ENCODE measurements at regions not wholly inside any gene's neighbourhood (a gene's known extent, or its start where the extent isn't known, plus 50 kb on each side); places are given as distances from the start of the nearest gene placed in this dataset.

DNA sequence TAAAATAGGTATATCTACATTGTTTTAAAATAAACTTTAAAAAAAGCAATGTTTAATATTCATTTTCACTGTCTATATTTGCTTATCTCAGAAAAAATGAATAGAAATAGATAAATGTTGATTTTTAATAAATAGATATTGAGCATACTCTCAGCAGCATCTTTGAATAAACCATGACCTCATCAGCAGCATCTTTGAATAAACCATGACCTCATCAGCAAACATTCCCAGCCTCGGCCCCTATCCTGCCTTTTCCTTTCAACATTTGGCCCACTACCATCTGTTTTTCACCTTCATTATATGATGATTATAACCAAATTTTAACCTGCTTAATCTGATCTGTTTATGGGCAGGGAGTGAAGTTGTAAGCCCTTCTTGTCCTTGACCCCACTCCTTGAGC lies 148.7 kb upstream of the SAMSN1 start:
- TF ChIP-seq, protein P1, sequence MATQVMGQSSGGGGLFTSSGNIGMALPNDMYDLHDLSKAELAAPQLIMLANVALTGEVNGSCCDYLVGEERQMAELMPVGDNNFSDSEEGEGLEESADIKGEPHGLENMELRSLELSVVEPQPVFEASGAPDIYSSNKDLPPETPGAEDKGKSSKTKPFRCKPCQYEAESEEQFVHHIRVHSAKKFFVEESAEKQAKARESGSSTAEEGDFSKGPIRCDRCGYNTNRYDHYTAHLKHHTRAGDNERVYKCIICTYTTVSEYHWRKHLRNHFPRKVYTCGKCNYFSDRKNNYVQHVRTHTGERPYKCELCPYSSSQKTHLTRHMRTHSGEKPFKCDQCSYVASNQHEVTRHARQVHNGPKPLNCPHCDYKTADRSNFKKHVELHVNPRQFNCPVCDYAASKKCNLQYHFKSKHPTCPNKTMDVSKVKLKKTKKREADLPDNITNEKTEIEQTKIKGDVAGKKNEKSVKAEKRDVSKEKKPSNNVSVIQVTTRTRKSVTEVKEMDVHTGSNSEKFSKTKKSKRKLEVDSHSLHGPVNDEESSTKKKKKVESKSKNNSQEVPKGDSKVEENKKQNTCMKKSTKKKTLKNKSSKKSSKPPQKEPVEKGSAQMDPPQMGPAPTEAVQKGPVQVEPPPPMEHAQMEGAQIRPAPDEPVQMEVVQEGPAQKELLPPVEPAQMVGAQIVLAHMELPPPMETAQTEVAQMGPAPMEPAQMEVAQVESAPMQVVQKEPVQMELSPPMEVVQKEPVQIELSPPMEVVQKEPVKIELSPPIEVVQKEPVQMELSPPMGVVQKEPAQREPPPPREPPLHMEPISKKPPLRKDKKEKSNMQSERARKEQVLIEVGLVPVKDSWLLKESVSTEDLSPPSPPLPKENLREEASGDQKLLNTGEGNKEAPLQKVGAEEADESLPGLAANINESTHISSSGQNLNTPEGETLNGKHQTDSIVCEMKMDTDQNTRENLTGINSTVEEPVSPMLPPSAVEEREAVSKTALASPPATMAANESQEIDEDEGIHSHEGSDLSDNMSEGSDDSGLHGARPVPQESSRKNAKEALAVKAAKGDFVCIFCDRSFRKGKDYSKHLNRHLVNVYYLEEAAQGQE (tag by site-specific recombination; IDR thresholded peaks at IDR 0.05) = no peak
- TF ChIP-seq, protein P2, sequence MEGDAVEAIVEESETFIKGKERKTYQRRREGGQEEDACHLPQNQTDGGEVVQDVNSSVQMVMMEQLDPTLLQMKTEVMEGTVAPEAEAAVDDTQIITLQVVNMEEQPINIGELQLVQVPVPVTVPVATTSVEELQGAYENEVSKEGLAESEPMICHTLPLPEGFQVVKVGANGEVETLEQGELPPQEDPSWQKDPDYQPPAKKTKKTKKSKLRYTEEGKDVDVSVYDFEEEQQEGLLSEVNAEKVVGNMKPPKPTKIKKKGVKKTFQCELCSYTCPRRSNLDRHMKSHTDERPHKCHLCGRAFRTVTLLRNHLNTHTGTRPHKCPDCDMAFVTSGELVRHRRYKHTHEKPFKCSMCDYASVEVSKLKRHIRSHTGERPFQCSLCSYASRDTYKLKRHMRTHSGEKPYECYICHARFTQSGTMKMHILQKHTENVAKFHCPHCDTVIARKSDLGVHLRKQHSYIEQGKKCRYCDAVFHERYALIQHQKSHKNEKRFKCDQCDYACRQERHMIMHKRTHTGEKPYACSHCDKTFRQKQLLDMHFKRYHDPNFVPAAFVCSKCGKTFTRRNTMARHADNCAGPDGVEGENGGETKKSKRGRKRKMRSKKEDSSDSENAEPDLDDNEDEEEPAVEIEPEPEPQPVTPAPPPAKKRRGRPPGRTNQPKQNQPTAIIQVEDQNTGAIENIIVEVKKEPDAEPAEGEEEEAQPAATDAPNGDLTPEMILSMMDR (tag by site-specific recombination; IDR thresholded peaks at IDR 0.05) = no peak
- TF ChIP-seq ZFHX2 (tag by site-specific recombination; conservative IDR thresholded peaks at IDR 0.05) (no peak), WT1 (tag by site-specific recombination; IDR thresholded peaks at IDR 0.05) (no peak), GLIS2 (tag by site-specific recombination; IDR thresholded peaks at IDR 0.05) (no peak)
